Stromal cell of bone marrow (primary cell): ENCODE measurements at regions not wholly inside any gene's neighbourhood (a gene's known extent, or its start where the extent isn't known, plus 50 kb on each side); places are given as distances from the start of the nearest gene placed in this dataset.

Experiments used
- DNase-seq: peaks from one replicate; pipeline ENCODE4 v3.0.0-alpha.2; 2012; ENCODE audit warnings: low read depth

- no peak for DNase-seq
Observed at GRCh38 chr3:76972624-76973296, 67.1 kb upstream of the ROBO2 start.

DNA sequence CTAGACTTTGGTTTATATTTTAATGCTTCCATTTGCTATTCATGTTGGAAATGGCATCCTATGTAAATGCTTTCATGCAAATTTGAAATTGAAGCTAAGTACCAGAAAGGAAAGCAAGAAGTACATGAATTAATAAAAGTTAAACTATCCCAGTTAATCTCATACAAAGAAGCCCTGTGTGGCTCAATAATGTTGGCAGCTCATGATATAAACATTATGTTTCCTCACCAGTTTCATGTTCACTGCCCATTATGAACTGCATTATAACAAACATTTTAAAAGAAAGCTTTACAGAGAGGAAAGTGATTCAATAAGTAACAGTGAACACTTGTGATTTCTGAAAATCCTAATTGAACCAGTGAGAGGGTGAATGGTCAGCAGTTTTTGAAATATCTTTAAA is 62.9 kb upstream of the ROBO2 start:
- DNase-seq: no peak

GRCh38 chr3:76985645-76986044 is 54.3 kb upstream of the ROBO2 start:
- no peak for DNase-seq

- no peak for DNase-seq
Observed at GRCh38 chr3:76986876-76987474, 52.9 kb upstream of the ROBO2 start.
